HFFc6 (cell line): ENCODE measurements at regions not wholly inside any gene's neighbourhood (a gene's known extent, or its start where the extent isn't known, plus 50 kb on each side); places are given as distances from the start of the nearest gene placed in this dataset.

ENCODE experiments used
- DNase-seq: peaks from one replicate; pipeline ENCODE4 v3.0.0-alpha.2; 2018
- H3K27ac Mint-ChIP-seq: 2 replicates; pipeline ENCODE4 v1.8.0; 2020; ENCODE audit warnings: mild to moderate bottlenecking, mixed read lengths
- H3K27me3 Mint-ChIP-seq: 2 replicates; pipeline ENCODE4 v1.8.0; 2021; ENCODE audit warnings: mild to moderate bottlenecking, moderate library complexity, mixed read lengths; ENCODE audit not compliant: insufficient read depth
- H3K36me3 Mint-ChIP-seq: 2 replicates; pipeline ENCODE4 v1.8.0; 2021; ENCODE audit warnings: low read depth, mixed read lengths
- H3K4me1 Mint-ChIP-seq: 2 replicates; pipeline ENCODE4 v1.8.0; 2020; ENCODE audit warnings: low read depth, mixed read lengths
- H3K4me3 Mint-ChIP-seq: 2 replicates; pipeline ENCODE4 v1.8.0; 2020; ENCODE audit warnings: mild to moderate bottlenecking, moderate library complexity, mixed read lengths
- H3K9me3 Mint-ChIP-seq: 2 replicates; pipeline ENCODE4 v1.8.0; 2020; ENCODE audit warnings: mild to moderate bottlenecking, mixed read lengths
- CTCF ChIP-seq: fragments of 200-600 bp; sonication (generic); IDR thresholded peaks from 2 replicates; pipeline ENCODE4 v1.5.0; 2021; ENCODE audit warnings: antibody characterized with exemption, mild to moderate bottlenecking

- Mint-ChIP-seq H3K27ac (peak overlapping the region; percentile 11; the same call in 1 of the 2 replicates), H3K4me1 (peaks cover 20% of the 10 kb centered on the region), H3K36me3 (no peaks in the 10 kb centered on the region), H3K9me3 (no peaks in the 10 kb centered on the region), H3K27me3 (no peaks in the 10 kb centered on the region), H3K4me3 (no peak overlapping the region)
- no peak for DNase-seq
- no peak for TF ChIP-seq CTCF
These were observed 303.9 kb downstream of the ZEB2 start for GRCh38 chr2:144215701-144216675.

- H3K27ac Mint-ChIP-seq, result no peak overlapping the region
- no peak for DNase-seq
- H3K9me3 Mint-ChIP-seq, result no peaks in the 10 kb centered on the region
- H3K36me3 Mint-ChIP-seq, result no peaks in the 10 kb centered on the region
- no peak for TF ChIP-seq CTCF
- H3K27me3 Mint-ChIP-seq, result no peaks in the 10 kb centered on the region
- peaks cover 20% of the 10 kb centered on the region for H3K4me1 Mint-ChIP-seq
- H3K4me3 Mint-ChIP-seq, result no peak overlapping the region
These were observed 304.7 kb downstream of the ZEB2 start for GRCh38 chr2:144215207-144215606.

- no peak for DNase-seq
- H3K27ac Mint-ChIP-seq, result no peak overlapping the region
- H3K27me3 Mint-ChIP-seq, result no peaks in the 10 kb centered on the region
- H3K36me3 Mint-ChIP-seq, result no peaks in the 10 kb centered on the region
- no peaks in the 10 kb centered on the region for H3K9me3 Mint-ChIP-seq
- H3K4me3 Mint-ChIP-seq, result no peak overlapping the region
- H3K4me1 Mint-ChIP-seq, result peaks cover 19% of the 10 kb centered on the region
- TF ChIP-seq CTCF, result no peak
These were observed 306.1 kb downstream of the ZEB2 start for GRCh38 chr2:144213797-144214196.

GRCh38 chr2:144211826-144212225 lies 308.1 kb downstream of the ZEB2 start:
- Mint-ChIP-seq H3K9me3 (no peaks in the 10 kb centered on the region), H3K4me3 (no peak overlapping the region), H3K27ac (no peak overlapping the region), H3K36me3 (peaks cover 6% of the 10 kb centered on the region), H3K4me1 (peaks cover 7% of the 10 kb centered on the region), H3K27me3 (no peaks in the 10 kb centered on the region)
- TF ChIP-seq CTCF, result no peak
- DNase-seq, result no peak

GRCh38 chr2:144211065-144211464 lies 308.9 kb downstream of the ZEB2 start:
- Mint-ChIP-seq H3K4me1 (peaks cover 5% of the 10 kb centered on the region), H3K9me3 (no peaks in the 10 kb centered on the region), H3K27me3 (no peaks in the 10 kb centered on the region), H3K4me3 (no peak overlapping the region), H3K36me3 (peaks cover 6% of the 10 kb centered on the region), H3K27ac (no peak overlapping the region)
- DNase-seq, result no peak
- no peak for TF ChIP-seq CTCF
